GM13976 (cell line): ENCODE measurements at regions not wholly inside any gene's neighbourhood (a gene's known extent, or its start where the extent isn't known, plus 50 kb on each side); places are given as distances from the start of the nearest gene placed in this dataset.

Experiments used
- DNase-seq: peaks from one replicate; pipeline ENCODE4 v3.0.0; 2012; ENCODE audit warnings: low spot score
- in situ Hi-C: fragments of 300-500 bp; cut with MboI; formaldehyde crosslinking; loops from one replicate; pipeline ENCODE4 v1.12.0; 2022; ENCODE audit warnings: low sequenced_read_pairs, mixed read lengths, inconsistent platforms; ENCODE audit not compliant: unreplicated experiment
- TF ChIP-seq, protein P1 (sequence below): IDR thresholded peaks from 2 replicates; pipeline ENCODE4 v1.5.1; 2012; ENCODE audit warnings: borderline replicate concordance, mild to moderate bottlenecking; ENCODE audit not compliant: insufficient read depth; ENCODE audit errors: extremely low read depth, missing control alignments, control extremely low read depth

GRCh38 chr11:129589190-129589860 is 213.7 kb downstream of the BARX2 start:
- in situ Hi-C loops = no loop called here
- DNase-seq = no peak
- TF ChIP-seq, protein P1, sequence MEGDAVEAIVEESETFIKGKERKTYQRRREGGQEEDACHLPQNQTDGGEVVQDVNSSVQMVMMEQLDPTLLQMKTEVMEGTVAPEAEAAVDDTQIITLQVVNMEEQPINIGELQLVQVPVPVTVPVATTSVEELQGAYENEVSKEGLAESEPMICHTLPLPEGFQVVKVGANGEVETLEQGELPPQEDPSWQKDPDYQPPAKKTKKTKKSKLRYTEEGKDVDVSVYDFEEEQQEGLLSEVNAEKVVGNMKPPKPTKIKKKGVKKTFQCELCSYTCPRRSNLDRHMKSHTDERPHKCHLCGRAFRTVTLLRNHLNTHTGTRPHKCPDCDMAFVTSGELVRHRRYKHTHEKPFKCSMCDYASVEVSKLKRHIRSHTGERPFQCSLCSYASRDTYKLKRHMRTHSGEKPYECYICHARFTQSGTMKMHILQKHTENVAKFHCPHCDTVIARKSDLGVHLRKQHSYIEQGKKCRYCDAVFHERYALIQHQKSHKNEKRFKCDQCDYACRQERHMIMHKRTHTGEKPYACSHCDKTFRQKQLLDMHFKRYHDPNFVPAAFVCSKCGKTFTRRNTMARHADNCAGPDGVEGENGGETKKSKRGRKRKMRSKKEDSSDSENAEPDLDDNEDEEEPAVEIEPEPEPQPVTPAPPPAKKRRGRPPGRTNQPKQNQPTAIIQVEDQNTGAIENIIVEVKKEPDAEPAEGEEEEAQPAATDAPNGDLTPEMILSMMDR = no peak

- TF ChIP-seq, protein P1 = no peak
- DNase-seq = no peak
- in situ Hi-C loops = no loop called here
These were observed 214.5 kb downstream of the BARX2 start for GRCh38 chr11:129590030-129590752.

GRCh38 chr11:129590753-129591475 is 215.3 kb downstream of the BARX2 start:
- TF ChIP-seq, protein P1 = no peak
- no peak for DNase-seq
- in situ Hi-C loops = no loop called here

GRCh38 chr11:129591527-129591926 is 215.9 kb downstream of the BARX2 start:
- DNase-seq = no peak
- in situ Hi-C loops = no loop called here
- TF ChIP-seq, protein P1 = no peak

DNA sequence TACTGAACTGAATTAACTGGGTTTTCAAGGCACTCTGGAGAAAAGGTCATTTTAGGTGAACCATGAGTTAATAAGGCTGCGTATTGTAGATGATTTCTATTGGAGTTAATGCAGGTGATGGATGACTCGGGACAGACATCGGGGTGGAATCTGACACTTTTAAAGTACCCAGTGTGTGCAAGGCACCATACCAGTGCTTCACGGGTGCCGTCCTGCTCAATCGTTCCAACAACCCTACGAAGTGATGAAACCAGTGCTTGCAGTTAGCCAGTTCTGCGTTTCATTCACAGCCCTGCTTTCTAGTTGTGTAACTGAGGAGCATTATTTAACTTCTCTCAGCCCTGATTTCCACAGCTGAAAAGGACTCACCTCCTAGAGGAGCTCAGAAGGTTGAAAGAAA is 216.5 kb downstream of the BARX2 start:
- TF ChIP-seq, protein P1 = no peak
- in situ Hi-C loops = no loop called here
- no peak for DNase-seq

- no peak for DNase-seq
- TF ChIP-seq, protein P1 = no peak
- in situ Hi-C loops = no loop called here
These were observed 217.4 kb downstream of the BARX2 start for GRCh38 chr11:129593098-129593497.
